OCI-LY7 (cell line): ENCODE measurements at regions not wholly inside any gene's neighbourhood (a gene's known extent, or its start where the extent isn't known, plus 50 kb on each side); places are given as distances from the start of the nearest gene placed in this dataset.
"Not testable (repeated sequence)": the region's sequence is repeated elsewhere in the genome, so short reads cannot be mapped to it uniquely, and the experiment has no call there.

Experiments used
- CTCF ChIP-seq: fragments of 200-600 bp; sonication (generic); conservative IDR thresholded peaks from 2 replicates; pipeline ENCODE4 v1.5.1; 2014; ENCODE audit warnings: mild to moderate bottlenecking, antibody characterized with exemption, low read length, moderate library complexity, mixed read lengths
- EZH2phosphoT487 ChIP-seq: fragments of 200-600 bp; sonication (generic); IDR thresholded peaks from 2 replicates; pipeline ENCODE4 v1.6.1; 2018; ENCODE audit warnings: low read depth, borderline replicate concordance, mild to moderate bottlenecking, mixed run types, antibody characterized with exemption, low read length, moderate library complexity, mixed read lengths

DNA sequence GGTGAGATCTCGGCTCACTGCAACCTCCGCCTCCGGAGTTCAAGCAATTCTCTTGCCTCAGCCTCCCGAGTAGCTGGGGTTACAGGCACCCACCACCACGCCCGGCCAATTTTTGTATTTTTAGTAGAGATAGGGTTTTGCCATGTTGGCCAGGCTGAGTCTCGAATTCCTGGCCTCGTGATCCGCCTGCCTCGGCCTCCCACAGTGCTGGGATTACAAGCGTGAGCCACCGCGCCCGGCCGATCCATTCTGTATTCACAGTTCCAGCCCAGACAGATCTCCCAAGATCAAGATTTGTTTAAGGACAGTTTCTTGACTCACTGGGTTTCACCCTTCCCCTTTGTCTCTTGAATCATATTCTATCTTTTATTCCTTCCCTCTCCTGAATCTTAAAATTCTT lies 313.8 kb downstream of the PDCD6IP start:
- TF ChIP-seq CTCF, EZH2phosphoT487: not testable (repeated sequence)
